Fibroblast of lung (primary cell): ENCODE measurements at regions not wholly inside any gene's neighbourhood (a gene's known extent, or its start where the extent isn't known, plus 50 kb on each side); places are given as distances from the start of the nearest gene placed in this dataset.

Experiments used
- CTCF ChIP-seq, 2 donors: IDR thresholded peaks in 1 of 2; conservative IDR thresholded peaks in 1 of 2; 1 replicate in 1 of 2; 2 replicates in 1 of 2; pipeline ENCODE4 v1.5.1; 2011 to 2012; ENCODE audit warnings: low read length in 2 of 2, control low read depth in 1 of 2, inconsistent platforms in 1 of 2, low read depth in 1 of 2, mild to moderate bottlenecking in 1 of 2
- EZH2 ChIP-seq: IDR thresholded peaks from 2 replicates; pipeline ENCODE4 v1.5.1; 2012; ENCODE audit warnings: low read length, control low read depth, mild to moderate bottlenecking; ENCODE audit errors: missing control alignments

GRCh38 chr14:71762575-71762974 is 169.7 kb upstream of the RGS6 start:
- TF ChIP-seq CTCF (conservative IDR thresholded peaks at IDR 0.05 in 1 of 2, IDR thresholded peaks at IDR 0.05 in 1 of 2; ENCODE audit: low read depth in 1 of 2, low read length in 2 of 2) = no peak
- TF ChIP-seq EZH2 = no peak
